GM12892 (cell line): ENCODE measurements at regions not wholly inside any gene's neighbourhood (a gene's known extent, or its start where the extent isn't known, plus 50 kb on each side); places are given as distances from the start of the nearest gene placed in this dataset.

ENCODE experiments used
- DNase-seq: peaks from one replicate; pipeline ENCODE4 v3.0.0; 2011; ENCODE audit not compliant: insufficient read length
- FAIRE-seq: peaks from 2 replicates; lab custom pipeline; 2011; peaks lifted over from hg19 to GRCh38; lab: Jason Lieb, UNC
- POLR2A ChIP-seq: IDR thresholded peaks from 2 replicates; pipeline ENCODE4 v1.6.1; 2011; ENCODE audit warnings: low read depth, low read length, control low read depth
- POLR2AphosphoS5 ChIP-seq: IDR thresholded peaks from 2 replicates; pipeline ENCODE4 v1.6.1; 2011; ENCODE audit warnings: low read depth, low read length, control low read depth
- TAF1 ChIP-seq: IDR thresholded peaks from 2 replicates; pipeline ENCODE4 v1.6.1; 2011; ENCODE audit warnings: low read depth, mild to moderate bottlenecking, control low read depth, low read length, borderline replicate concordance

DNA sequence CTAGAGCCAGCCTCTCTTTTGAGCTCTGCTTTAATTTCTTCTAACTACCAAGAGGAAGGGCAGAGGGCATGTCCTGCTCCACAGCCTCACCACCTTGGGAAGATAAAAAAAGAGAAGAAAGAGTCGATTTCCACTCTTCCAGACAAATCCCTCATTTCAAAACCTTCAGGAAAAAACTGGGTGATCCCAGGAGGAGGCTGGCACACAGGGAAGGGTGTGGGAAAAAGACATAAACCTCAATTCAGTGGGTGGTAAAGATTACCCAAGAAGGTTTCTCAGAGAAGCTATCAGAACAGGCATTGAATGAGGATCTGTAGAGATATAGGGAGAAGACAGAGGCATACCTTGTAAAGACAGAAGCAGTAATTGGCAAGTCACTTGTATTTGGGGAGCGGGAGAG, 79.9 kb upstream of the CRHR1 start:
- no peak for FAIRE-seq
- TF ChIP-seq POLR2AphosphoS5 (no peak), POLR2A (no peak), TAF1 (no peak)
- no peak for DNase-seq

DNA sequence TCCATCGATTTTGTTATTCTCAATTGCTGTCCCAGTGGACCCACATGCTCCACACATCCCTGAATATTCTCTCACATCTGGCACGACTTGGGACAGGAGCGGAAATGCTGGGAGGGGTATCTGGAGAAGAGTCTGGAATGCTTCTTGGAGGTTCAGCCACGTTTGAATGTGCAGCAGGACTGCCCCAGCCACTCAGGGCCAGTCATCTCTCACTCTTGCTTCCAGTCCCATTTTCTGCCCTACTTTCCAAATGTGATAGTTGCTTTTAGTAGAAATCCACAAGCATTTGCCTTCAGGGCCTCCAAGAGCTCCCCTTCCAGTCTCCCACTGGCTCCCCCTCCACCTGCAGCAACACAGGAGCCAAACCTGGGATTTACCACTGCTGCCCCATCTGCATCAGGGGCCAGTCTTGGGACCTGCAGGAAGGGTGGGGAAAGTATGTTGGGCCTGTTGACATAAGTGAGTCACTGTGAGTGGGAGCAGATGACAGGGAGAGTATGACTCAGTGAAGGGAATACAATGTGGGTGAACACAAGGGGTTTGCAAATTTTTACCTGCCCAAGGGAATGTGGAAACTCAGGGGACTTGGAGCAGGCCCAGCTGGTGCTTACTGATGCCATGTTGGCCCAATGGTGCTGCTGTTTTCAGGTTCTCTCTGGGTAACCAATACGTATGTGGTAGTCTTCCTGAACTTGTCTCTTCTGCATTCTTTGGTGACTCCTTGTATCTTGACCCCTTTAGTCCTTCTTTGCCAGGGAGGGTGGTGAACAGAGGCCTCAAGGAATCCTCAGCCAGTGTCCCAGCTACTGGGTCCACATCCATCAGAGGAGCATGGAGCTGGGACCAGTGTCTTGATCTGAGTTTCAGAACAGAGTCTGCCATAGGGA, 78.8 kb upstream of the CRHR1 start:
- no peak for DNase-seq
- TF ChIP-seq POLR2A (no peak), POLR2AphosphoS5 (no peak), TAF1 (no peak)
- no peak for FAIRE-seq

DNA sequence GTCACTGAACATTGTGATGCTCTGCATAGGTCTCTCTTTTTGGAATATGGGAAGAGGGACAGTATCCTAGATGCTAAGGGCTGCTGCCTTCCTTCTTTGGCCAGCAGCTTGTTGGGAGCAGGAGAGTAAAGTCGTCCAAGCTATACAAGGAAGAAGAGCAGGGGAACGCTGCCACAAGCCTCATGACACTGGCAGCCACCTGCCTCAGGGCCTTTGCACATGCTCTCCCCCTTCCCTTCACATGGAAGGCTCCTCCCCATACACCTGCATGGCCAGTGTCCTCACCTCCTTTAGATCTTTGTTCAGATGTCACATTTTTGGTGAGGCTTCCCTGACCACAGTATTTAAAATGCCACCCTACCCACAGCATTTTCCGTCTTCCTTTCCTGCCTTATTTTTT, 78.1 kb upstream of the CRHR1 start:
- FAIRE-seq (no peak), DNase-seq (no peak)
- no peak for TF ChIP-seq POLR2AphosphoS5

DNA sequence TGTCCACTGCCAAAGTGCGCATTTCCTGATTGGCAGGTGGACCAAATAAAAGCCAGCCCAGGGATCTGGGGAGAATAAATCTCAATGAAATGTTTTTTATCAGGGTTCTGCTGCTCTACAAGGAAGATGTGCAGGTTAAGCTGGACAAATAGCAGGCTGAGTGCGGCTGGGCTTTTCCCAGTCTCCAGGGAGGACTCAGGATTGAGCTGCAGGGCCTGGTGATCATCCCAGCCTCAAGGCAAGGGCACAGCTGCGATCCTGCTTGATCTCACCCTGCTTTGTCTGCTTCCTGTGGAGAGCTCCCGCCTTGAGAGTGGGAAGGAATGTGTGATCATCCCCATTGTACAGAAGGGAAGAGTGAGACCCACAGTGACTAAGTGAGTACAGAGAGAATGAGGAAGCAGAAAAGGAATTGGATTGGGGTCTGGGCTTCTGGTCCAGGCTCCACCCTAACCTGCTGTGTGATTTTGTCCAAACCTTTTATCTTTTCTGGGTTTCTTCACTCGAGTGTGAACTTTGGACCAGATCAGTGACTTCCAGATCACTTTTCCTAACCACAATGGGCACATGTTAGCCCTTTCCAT, 75.3 kb upstream of the CRHR1 start:
- DNase-seq (no peak), FAIRE-seq (no peak)
- TF ChIP-seq POLR2A = no peak
- no peak for TF ChIP-seq POLR2AphosphoS5
- TF ChIP-seq TAF1 = no peak

DNA sequence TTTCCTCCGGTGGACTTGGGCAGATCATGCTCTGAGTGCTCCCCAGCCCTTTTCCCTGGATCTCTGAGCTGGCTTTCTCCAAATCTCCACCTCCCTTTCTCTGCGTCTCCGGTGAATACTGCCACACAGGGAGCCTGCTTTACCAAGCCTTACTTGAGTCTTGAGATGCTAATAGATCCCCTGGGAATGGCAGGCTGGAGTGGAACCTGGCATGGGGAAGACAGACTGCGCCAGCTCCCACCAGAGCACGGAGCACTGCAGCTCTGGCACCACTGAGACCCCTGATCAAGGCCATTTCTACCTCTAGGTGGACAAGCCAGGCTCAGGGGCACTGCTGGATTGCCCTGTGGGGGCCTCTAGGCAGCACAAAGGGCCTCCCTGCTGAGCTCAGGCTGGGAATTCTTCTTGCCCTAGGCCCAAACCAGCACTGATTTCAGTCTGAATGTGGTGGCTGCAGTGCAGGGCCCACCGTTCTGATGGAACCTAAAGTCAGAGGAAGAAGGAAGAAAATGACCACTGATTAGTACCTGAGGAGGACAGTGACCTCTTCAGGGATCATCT, 74.3 kb upstream of the CRHR1 start:
- FAIRE-seq (no peak), DNase-seq (no peak)
- TF ChIP-seq POLR2AphosphoS5 (no peak), TAF1 (no peak), POLR2A (no peak)

DNA sequence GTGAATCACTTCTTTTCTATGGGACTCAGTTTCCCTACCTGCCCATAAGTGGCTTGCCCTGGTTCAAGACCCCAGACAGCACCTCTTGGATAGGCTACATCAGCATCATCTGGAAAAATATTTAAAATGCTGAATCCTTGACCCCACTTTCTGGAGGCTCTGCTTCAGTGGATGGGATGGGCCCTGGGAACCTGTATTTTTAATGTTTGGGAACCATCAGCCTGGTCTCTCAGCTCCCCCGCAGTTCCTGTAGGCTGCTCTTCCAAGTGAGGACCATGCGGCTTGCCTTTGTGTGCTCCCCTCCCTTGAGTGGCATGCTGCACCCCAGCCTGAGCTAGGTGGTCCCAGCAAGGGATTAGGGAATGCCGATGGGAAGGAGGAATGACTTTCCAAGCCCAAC, 68.3 kb upstream of the CRHR1 start:
- DNase-seq (no peak), FAIRE-seq (no peak)
- TF ChIP-seq TAF1 (no peak), POLR2AphosphoS5 (no peak), POLR2A (no peak)

DNA sequence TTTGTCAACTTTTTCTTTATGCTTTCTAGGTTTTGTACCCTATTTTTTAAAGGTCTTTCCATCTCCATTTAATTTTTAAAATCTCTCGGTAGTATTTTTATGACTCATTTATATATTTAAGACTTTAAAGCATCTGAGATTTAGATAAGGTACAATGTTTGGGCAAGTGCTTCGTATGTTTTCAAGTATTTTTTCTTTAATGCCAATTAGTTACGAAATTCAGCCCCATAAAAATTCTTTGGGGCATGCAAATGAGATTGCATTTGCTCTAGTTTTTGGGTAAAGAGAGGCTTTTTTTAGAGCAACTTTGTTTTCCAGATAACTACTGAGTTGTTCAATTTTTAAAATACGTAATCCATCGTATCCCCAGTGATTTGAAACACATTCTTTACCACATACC, 65.3 kb upstream of the CRHR1 start:
- FAIRE-seq = no peak
- DNase-seq = no peak
- TF ChIP-seq TAF1 (no peak), POLR2AphosphoS5 (no peak), POLR2A (no peak)

DNA sequence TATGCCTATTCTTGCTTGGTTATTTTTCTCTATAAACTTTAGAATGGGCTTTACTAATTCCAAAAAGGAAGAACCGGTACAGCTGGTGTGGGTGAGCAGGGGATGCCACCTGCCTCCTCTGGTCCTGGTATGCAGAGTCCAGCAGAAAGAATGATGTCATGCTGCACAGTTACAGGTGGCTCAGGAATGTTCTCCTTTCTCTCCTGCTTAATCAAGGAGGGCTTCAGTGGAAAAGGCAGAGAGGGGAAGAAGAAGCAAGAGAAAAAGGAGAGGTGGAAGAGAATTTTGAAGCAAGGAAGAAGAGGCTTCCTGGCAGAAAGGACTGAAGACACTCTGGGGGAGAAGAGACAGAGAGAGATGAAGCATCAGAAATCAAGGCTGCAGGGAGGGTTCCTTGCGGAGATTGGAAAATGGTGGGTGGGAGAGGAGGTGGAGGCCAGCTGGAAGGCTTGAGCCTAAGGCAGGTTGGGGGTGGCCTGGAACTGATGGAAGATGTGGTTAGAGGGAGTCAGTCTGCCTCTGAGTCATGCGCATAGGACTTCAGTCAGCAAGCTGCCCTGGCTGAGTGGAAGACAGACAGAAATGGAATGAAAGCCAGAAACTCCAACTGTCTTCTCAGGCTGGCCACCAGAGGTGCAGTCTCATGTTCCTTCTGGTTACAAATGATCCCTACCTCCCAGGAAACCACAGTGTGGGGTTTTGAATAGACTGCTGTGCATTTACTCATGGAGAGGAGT, 64.6 kb upstream of the CRHR1 start:
- DNase-seq (no peak), FAIRE-seq (no peak)
- TF ChIP-seq POLR2AphosphoS5 (no peak), TAF1 (no peak), POLR2A (no peak)

DNA sequence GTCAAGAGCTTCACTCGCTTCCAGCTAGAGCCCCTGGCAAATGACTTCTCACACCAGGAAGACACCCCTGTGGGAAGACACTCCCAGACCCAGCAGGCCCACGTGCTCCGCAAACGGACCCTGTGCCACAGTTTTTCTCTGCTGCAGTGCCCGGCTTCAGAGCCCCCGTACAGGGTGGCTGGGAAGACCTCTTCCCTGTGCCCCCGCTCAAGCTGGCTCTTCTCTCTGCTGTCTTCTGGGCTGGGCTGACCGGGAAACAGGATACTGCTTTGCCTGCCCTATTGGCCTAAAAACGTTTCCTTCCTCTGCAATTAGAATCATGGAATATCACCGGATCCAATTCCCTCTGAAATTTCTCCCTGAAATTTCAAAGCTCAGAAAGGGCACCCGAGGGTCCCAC, 63.7 kb upstream of the CRHR1 start:
- no peak for DNase-seq

DNA sequence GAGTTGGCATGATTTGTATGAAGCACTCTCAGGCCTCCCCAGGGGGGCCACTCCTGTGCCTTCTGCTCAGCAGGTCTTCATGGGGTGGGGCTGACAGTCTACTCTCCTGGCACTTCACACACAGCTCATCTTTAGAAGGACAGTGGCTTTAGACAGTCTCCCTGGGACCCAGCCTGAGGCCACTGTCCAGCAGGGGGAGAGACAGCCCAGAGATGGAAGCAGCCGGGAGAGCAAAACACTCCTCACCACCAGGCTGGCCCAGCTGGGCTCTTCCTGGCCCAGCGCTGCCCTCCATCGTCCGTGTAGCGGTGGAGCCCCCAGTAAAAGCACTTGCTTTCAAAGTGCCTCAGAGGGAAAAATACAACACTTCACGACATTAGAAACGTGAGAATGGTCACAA, 62.0 kb upstream of the CRHR1 start:
- DNase-seq = no peak
- TF ChIP-seq TAF1 (no peak), POLR2A (no peak), POLR2AphosphoS5 (no peak)
- no peak for FAIRE-seq

More for the DNA sequence above, 63.7 kb upstream of the CRHR1 start:
- FAIRE-seq = no peak
- no peak for TF ChIP-seq POLR2AphosphoS5
- no peak for TF ChIP-seq POLR2A
- no peak for TF ChIP-seq TAF1

DNA sequence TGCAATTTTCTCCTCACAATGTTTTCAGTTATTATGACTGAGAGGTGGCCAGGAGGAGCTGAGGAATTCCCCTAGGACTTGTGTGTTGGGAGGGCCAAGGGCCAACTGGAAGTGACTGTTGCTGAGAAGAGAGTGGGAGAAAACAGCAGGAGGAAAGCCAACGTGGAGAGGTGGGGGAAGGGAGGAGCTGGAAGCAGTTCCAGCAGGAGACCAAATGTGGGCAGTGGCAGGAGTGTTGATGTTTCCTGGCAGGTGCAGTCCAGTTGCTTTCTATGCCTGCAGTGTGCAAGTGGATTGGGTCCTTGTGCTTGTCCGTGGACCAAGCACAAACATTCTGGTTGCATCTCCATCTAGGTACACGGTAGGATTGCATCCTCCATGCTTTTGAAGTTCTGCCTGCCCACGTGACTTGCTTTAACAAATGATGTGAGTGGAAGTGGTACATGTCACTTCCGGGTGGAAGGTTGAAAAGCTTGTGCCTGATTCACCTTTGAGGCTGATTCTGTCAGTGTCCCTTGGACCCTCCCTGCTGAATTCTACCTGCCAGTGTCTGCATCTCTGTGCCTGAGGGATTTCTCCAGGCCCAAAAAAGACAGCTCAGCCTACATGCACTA, 54.7 kb upstream of the CRHR1 start:
- TF ChIP-seq POLR2A = no peak
- TF ChIP-seq POLR2AphosphoS5 = no peak
- TF ChIP-seq TAF1 = no peak
- DNase-seq = no peak
- no peak for FAIRE-seq

DNA sequence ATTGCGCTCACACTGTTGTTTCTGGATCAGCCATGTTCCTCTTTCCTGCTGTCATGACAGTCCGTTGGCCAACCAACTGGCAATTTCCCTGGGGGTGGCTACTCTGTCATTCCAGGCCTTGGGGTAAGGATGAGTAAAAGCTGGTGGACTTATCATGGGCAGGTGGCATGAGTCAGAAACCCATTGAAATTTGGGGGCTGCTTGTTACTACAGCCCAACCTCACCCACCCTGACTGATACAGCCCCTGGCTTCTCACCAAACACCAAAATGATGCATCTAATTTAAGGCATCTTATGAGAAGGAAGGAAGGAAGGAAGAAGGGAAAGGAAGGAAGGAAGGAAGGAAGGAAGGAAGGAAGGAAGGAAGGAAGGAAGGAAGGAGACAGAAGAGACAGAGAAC, 53.9 kb upstream of the CRHR1 start:
- TF ChIP-seq POLR2AphosphoS5 (no peak), TAF1 (no peak), POLR2A (no peak)
- DNase-seq (no peak), FAIRE-seq (no peak)
